HG03457 (cell line): ENCODE measurements at regions not wholly inside any gene's neighbourhood (a gene's known extent, or its start where the extent isn't known, plus 50 kb on each side); places are given as distances from the start of the nearest gene placed in this dataset.
A peak's percentile ranks its signal among the peaks of the same experiment; 100 is the strongest.

Experiments
- ATAC-seq: cut with Tn5 transposase; IDR thresholded peaks from one replicate; pipeline ENCODE4 v1.9.1; 2021; ENCODE audit warnings: moderate number of reproducible peaks; ENCODE audit not compliant: unreplicated experiment

- no peak for ATAC-seq
These were observed 182.5 kb downstream of the TMX3 start for GRCh38 chr18:68532328-68532885.

GRCh38 chr18:68525091-68525490 is 189.8 kb downstream of the TMX3 start:
- no peak for ATAC-seq

GRCh38 chr18:68520406-68521075 is 194.4 kb downstream of the TMX3 start:
- peak; percentile 62 for ATAC-seq

- ATAC-seq = no peak
These were observed 195.6 kb downstream of the TMX3 start for GRCh38 chr18:68519336-68519735.

GRCh38 chr18:68509902-68510301 is 205.0 kb downstream of the TMX3 start:
- ATAC-seq = no peak

GRCh38 chr18:68507781-68508180 is 207.1 kb downstream of the TMX3 start:
- no peak for ATAC-seq

- no peak for ATAC-seq
These were observed 209.7 kb downstream of the TMX3 start for GRCh38 chr18:68505178-68505574.

GRCh38 chr18:68504441-68505177 is 210.3 kb downstream of the TMX3 start:
- no peak for ATAC-seq

- ATAC-seq = no peak
These were observed 214.4 kb downstream of the TMX3 start for GRCh38 chr18:68500556-68500955.

- no peak for ATAC-seq
These were observed 215.8 kb downstream of the TMX3 start for GRCh38 chr18:68499141-68499540.

- ATAC-seq = no peak
These were observed 216.3 kb downstream of the TMX3 start for GRCh38 chr18:68498636-68499035.

- ATAC-seq = no peak
These were observed 216.7 kb downstream of the TMX3 start for GRCh38 chr18:68498185-68498584.

- ATAC-seq = no peak
These were observed 219.9 kb downstream of the TMX3 start for GRCh38 chr18:68494802-68495581.

- ATAC-seq = no peak
These were observed 225.7 kb downstream of the TMX3 start for GRCh38 chr18:68489013-68489792.

GRCh38 chr18:68484241-68484640 is 230.7 kb downstream of the TMX3 start:
- no peak for ATAC-seq

GRCh38 chr18:68482815-68483214 is 232.1 kb downstream of the TMX3 start:
- no peak for ATAC-seq

GRCh38 chr18:68480196-68480595 is 234.7 kb downstream of the TMX3 start:
- no peak for ATAC-seq

- no peak for ATAC-seq
These were observed 236.7 kb downstream of the TMX3 start for GRCh38 chr18:68478246-68478645.

- no peak for ATAC-seq
These were observed 239.0 kb downstream of the TMX3 start for GRCh38 chr18:68475883-68476282.

GRCh38 chr18:68472701-68473295 is 242.1 kb downstream of the TMX3 start:
- no peak for ATAC-seq
